Lower leg skin (tissue), 3 donors: ENCODE measurements at regions not wholly inside any gene's neighbourhood (a gene's known extent, or its start where the extent isn't known, plus 50 kb on each side); places are given as distances from the start of the nearest gene placed in this dataset.

Experiments
- POLR2A ChIP-seq, 2 donors: fragments of 450-650 bp; IDR thresholded peaks; one replicate each; pipeline ENCODE4 v1.6.1; 2016 to 2017; ENCODE audit warnings: antibody characterized with exemption in 2 of 2, mild to moderate bottlenecking in 1 of 2, moderate library complexity in 1 of 2
- TF ChIP-seq, protein P1 (sequence below), 3 donors: fragments of 450-650 bp; IDR thresholded peaks; one replicate each; pipeline ENCODE4 v1.5.1; 2016; ENCODE audit warnings: antibody characterized with exemption in 3 of 3, mild to moderate bottlenecking in 3 of 3, moderate library complexity in 2 of 3

GRCh38 chr4:30610361-30610760 is 109.8 kb upstream of the PCDH7 start:
- TF ChIP-seq, protein P1, sequence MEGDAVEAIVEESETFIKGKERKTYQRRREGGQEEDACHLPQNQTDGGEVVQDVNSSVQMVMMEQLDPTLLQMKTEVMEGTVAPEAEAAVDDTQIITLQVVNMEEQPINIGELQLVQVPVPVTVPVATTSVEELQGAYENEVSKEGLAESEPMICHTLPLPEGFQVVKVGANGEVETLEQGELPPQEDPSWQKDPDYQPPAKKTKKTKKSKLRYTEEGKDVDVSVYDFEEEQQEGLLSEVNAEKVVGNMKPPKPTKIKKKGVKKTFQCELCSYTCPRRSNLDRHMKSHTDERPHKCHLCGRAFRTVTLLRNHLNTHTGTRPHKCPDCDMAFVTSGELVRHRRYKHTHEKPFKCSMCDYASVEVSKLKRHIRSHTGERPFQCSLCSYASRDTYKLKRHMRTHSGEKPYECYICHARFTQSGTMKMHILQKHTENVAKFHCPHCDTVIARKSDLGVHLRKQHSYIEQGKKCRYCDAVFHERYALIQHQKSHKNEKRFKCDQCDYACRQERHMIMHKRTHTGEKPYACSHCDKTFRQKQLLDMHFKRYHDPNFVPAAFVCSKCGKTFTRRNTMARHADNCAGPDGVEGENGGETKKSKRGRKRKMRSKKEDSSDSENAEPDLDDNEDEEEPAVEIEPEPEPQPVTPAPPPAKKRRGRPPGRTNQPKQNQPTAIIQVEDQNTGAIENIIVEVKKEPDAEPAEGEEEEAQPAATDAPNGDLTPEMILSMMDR (IDR thresholded peaks at IDR 0.05), result no peak
- no peak for TF ChIP-seq POLR2A (IDR thresholded peaks at IDR 0.05)
